Liver (tissue), 3 donors: ENCODE measurements at regions not wholly inside any gene's neighbourhood (a gene's known extent, or its start where the extent isn't known, plus 50 kb on each side); places are given as distances from the start of the nearest gene placed in this dataset.
"Not testable (repeated sequence)": the region's sequence is repeated elsewhere in the genome, so short reads cannot be mapped to it uniquely, and the experiment has no call there.

ENCODE experiments used
- GABPA ChIP-seq, 2 donors: IDR thresholded peaks in 1 of 2; conservative IDR thresholded peaks in 1 of 2; 2 replicates each; pipeline ENCODE4 v1.6.1; 2016; ENCODE audit warnings: antibody characterized with exemption in 2 of 2, mild to moderate bottlenecking in 1 of 2, moderate library complexity in 1 of 2
- JUND ChIP-seq, 2 donors: IDR thresholded peaks; 2 replicates each; pipeline ENCODE4 v1.6.1; 2016; ENCODE audit warnings: antibody characterized with exemption in 2 of 2
- RAD21 ChIP-seq, 2 donors: IDR thresholded peaks; 2 replicates each; pipeline ENCODE4 v1.6.1; 2016; ENCODE audit warnings: antibody characterized with exemption in 2 of 2, mild to moderate bottlenecking in 2 of 2
- YY1 ChIP-seq: IDR thresholded peaks from 2 replicates; pipeline ENCODE4 v1.6.1; 2016; ENCODE audit warnings: antibody characterized with exemption, mild to moderate bottlenecking
- TF ChIP-seq, protein P1 (sequence below): fragments of 150-350 bp; IDR thresholded peaks from 2 replicates; pipeline ENCODE4 v1.5.1; 2017; ENCODE audit warnings: improper control_type of control experiment, low read depth, low read length; ENCODE audit not compliant: missing input control
- TF ChIP-seq, protein P2 (sequence below): IDR thresholded peaks from 2 replicates; pipeline ENCODE4 v1.6.1; 2016; ENCODE audit warnings: antibody characterized with exemption
- TF ChIP-seq, protein P3 (sequence below): IDR thresholded peaks from 2 replicates; pipeline ENCODE4 v1.6.1; 2016; ENCODE audit warnings: antibody characterized with exemption, mild to moderate bottlenecking
- TF ChIP-seq, protein P4 (sequence below): IDR thresholded peaks from 2 replicates; pipeline ENCODE4 v1.6.1; 2016; ENCODE audit warnings: antibody characterized with exemption
- donor health status: healthy.
- donor health status: healthy.

DNA sequence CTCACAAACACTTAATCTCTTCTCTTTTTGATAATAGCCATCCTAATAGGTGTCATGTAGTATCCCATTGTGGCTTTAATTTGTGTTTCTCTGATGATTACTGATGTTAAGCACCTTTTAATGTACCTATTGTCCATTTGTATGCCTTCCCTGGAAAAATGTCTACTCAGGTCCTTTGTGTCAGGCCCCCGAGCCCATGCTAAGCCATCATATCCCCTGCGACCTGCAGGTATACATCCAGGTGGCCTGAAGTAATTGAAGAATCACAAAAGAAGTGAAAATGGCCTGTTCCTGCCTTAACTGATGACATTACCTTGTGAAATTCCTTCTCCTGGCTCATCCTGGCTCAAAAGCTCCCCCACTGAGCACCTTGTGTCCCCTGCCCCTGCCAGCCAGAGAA is 269.4 kb downstream of the NUF2 start:
- not testable (repeated sequence) for TF ChIP-seq JUND (IDR thresholded peaks at IDR 0.05); RAD21 (IDR thresholded peaks at IDR 0.05); GABPA (IDR thresholded peaks at IDR 0.05 in 1 of 2, conservative IDR thresholded peaks at IDR 0.05 in 1 of 2); YY1
- TF ChIP-seq, protein P1, sequence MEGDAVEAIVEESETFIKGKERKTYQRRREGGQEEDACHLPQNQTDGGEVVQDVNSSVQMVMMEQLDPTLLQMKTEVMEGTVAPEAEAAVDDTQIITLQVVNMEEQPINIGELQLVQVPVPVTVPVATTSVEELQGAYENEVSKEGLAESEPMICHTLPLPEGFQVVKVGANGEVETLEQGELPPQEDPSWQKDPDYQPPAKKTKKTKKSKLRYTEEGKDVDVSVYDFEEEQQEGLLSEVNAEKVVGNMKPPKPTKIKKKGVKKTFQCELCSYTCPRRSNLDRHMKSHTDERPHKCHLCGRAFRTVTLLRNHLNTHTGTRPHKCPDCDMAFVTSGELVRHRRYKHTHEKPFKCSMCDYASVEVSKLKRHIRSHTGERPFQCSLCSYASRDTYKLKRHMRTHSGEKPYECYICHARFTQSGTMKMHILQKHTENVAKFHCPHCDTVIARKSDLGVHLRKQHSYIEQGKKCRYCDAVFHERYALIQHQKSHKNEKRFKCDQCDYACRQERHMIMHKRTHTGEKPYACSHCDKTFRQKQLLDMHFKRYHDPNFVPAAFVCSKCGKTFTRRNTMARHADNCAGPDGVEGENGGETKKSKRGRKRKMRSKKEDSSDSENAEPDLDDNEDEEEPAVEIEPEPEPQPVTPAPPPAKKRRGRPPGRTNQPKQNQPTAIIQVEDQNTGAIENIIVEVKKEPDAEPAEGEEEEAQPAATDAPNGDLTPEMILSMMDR = not testable (repeated sequence)
- TF ChIP-seq, protein P2, sequence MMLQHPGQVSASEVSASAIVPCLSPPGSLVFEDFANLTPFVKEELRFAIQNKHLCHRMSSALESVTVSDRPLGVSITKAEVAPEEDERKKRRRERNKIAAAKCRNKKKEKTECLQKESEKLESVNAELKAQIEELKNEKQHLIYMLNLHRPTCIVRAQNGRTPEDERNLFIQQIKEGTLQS = not testable (repeated sequence)
- TF ChIP-seq, protein P3, sequence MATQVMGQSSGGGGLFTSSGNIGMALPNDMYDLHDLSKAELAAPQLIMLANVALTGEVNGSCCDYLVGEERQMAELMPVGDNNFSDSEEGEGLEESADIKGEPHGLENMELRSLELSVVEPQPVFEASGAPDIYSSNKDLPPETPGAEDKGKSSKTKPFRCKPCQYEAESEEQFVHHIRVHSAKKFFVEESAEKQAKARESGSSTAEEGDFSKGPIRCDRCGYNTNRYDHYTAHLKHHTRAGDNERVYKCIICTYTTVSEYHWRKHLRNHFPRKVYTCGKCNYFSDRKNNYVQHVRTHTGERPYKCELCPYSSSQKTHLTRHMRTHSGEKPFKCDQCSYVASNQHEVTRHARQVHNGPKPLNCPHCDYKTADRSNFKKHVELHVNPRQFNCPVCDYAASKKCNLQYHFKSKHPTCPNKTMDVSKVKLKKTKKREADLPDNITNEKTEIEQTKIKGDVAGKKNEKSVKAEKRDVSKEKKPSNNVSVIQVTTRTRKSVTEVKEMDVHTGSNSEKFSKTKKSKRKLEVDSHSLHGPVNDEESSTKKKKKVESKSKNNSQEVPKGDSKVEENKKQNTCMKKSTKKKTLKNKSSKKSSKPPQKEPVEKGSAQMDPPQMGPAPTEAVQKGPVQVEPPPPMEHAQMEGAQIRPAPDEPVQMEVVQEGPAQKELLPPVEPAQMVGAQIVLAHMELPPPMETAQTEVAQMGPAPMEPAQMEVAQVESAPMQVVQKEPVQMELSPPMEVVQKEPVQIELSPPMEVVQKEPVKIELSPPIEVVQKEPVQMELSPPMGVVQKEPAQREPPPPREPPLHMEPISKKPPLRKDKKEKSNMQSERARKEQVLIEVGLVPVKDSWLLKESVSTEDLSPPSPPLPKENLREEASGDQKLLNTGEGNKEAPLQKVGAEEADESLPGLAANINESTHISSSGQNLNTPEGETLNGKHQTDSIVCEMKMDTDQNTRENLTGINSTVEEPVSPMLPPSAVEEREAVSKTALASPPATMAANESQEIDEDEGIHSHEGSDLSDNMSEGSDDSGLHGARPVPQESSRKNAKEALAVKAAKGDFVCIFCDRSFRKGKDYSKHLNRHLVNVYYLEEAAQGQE = not testable (repeated sequence)
- TF ChIP-seq, protein P4, sequence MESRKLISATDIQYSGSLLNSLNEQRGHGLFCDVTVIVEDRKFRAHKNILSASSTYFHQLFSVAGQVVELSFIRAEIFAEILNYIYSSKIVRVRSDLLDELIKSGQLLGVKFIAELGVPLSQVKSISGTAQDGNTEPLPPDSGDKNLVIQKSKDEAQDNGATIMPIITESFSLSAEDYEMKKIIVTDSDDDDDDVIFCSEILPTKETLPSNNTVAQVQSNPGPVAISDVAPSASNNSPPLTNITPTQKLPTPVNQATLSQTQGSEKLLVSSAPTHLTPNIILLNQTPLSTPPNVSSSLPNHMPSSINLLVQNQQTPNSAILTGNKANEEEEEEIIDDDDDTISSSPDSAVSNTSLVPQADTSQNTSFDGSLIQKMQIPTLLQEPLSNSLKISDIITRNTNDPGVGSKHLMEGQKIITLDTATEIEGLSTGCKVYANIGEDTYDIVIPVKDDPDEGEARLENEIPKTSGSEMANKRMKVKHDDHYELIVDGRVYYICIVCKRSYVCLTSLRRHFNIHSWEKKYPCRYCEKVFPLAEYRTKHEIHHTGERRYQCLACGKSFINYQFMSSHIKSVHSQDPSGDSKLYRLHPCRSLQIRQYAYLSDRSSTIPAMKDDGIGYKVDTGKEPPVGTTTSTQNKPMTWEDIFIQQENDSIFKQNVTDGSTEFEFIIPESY = not testable (repeated sequence)
